ENCODE measurements at regions not wholly inside any gene's neighbourhood (a gene's known extent, or its start where the extent isn't known, plus 50 kb on each side); places are given as distances from the start of the nearest gene placed in this dataset.

- Mint-ChIP-seq H3K36me3 (no peaks in the 10 kb centered on the region), H3K27ac (no peak overlapping the region), H3K9me3 (no peaks in the 10 kb centered on the region), H3K4me1 (no peaks in the 10 kb centered on the region), H3K27me3 (ENCODE audit: insufficient read depth, low read depth) (no peaks in the 10 kb centered on the region), H3K4me3 (no peak overlapping the region)
- no peaks in the 10 kb centered on the region for H3K36me3 ChIP-seq
- H3K4me1 ChIP-seq: peaks cover 20% of the 10 kb centered on the region
- no peaks in the 10 kb centered on the region for H3K9me3 ChIP-seq (ENCODE audit: low read depth)
- no peak overlapping the region for H2AFZ ChIP-seq (replicated peaks)
- no peak overlapping the region for H3K9ac ChIP-seq
- peak; percentile 23 for DNase-seq (ENCODE audit: low spot score)
- H3K4me3 ChIP-seq: no peak overlapping the region
- no peaks in the 10 kb centered on the region for H3K27me3 ChIP-seq
- no peaks in the 10 kb centered on the region for H3K79me2 ChIP-seq (ENCODE audit: low read depth)
- peaks cover 10% of the 10 kb centered on the region for H3F3A ChIP-seq (ENCODE audit: low read depth)
- peak overlapping the region; percentile 23 for H3K4me2 ChIP-seq
- no peaks in the 10 kb centered on the region for H4K20me1 ChIP-seq (ENCODE audit: low read depth)
- TF ChIP-seq EZH2phosphoT487 (IDR thresholded peaks at IDR 0.05) (no peak), EZH2 (IDR thresholded peaks at IDR 0.05) (no peak), CTCF (IDR thresholded peaks at IDR 0.05) (no peak)
- H3K27ac ChIP-seq: peak overlapping the region; percentile 35
These were observed 147.1 kb downstream of the MPP7 start for GRCh38 chr10:28155726-28156125.

GRCh38 chr10:28151636-28152035 lies 151.2 kb downstream of the MPP7 start:
- Mint-ChIP-seq H3K4me3 (no peak overlapping the region), H3K4me1 (peaks cover 7% of the 10 kb centered on the region), H3K9me3 (no peaks in the 10 kb centered on the region), H3K36me3 (no peaks in the 10 kb centered on the region), H3K27me3 (ENCODE audit: insufficient read depth, low read depth) (no peaks in the 10 kb centered on the region), H3K27ac (no peak overlapping the region)
- no peaks in the 10 kb centered on the region for H4K20me1 ChIP-seq (ENCODE audit: low read depth)
- no peak overlapping the region for H3K4me2 ChIP-seq
- H3K27me3 ChIP-seq: no peaks in the 10 kb centered on the region
- TF ChIP-seq EZH2phosphoT487 (IDR thresholded peaks at IDR 0.05): no peak
- TF ChIP-seq EZH2 (IDR thresholded peaks at IDR 0.05): no peak
- no peak for TF ChIP-seq CTCF (IDR thresholded peaks at IDR 0.05)
- H3K79me2 ChIP-seq (ENCODE audit: low read depth): no peaks in the 10 kb centered on the region
- no peaks in the 10 kb centered on the region for H3K36me3 ChIP-seq
- no peaks in the 10 kb centered on the region for H3K9me3 ChIP-seq (ENCODE audit: low read depth)
- no peak for DNase-seq (ENCODE audit: low spot score)
- H3F3A ChIP-seq (ENCODE audit: low read depth): peaks cover 23% of the 10 kb centered on the region
- no peak overlapping the region for H3K9ac ChIP-seq
- no peak overlapping the region for H2AFZ ChIP-seq (replicated peaks)
- H3K27ac ChIP-seq: no peak overlapping the region
- peaks cover 40% of the 10 kb centered on the region for H3K4me1 ChIP-seq
- no peak overlapping the region for H3K4me3 ChIP-seq

GRCh38 chr10:28149746-28150145 lies 150.9 kb upstream of the ODAD2 start:
- Mint-ChIP-seq H3K4me1 (peaks cover 7% of the 10 kb centered on the region), H3K27me3 (ENCODE audit: insufficient read depth, low read depth) (no peaks in the 10 kb centered on the region)
- no peak overlapping the region for H3K27ac ChIP-seq

More at GRCh38 chr10:28149746-28150145, 150.9 kb upstream of the ODAD2 start:
- DNase-seq (ENCODE audit: low spot score): no peak
- H3K27ac Mint-ChIP-seq: no peak overlapping the region
- H3K79me2 ChIP-seq (ENCODE audit: low read depth): no peaks in the 10 kb centered on the region
- H3K4me3 ChIP-seq: no peak overlapping the region
- H3K36me3 ChIP-seq: no peaks in the 10 kb centered on the region
- H2AFZ ChIP-seq (replicated peaks): no peak overlapping the region
- H3K36me3 Mint-ChIP-seq: no peaks in the 10 kb centered on the region
- no peak overlapping the region for H3K9ac ChIP-seq
- no peaks in the 10 kb centered on the region for H3K9me3 Mint-ChIP-seq
- H3F3A ChIP-seq (ENCODE audit: low read depth): peaks cover 14% of the 10 kb centered on the region
- no peak overlapping the region for H3K4me2 ChIP-seq
- TF ChIP-seq EZH2phosphoT487 (IDR thresholded peaks at IDR 0.05) (no peak), EZH2 (IDR thresholded peaks at IDR 0.05) (no peak), CTCF (IDR thresholded peaks at IDR 0.05) (no peak)
- H3K4me3 Mint-ChIP-seq: no peak overlapping the region
- H4K20me1 ChIP-seq (ENCODE audit: low read depth): no peaks in the 10 kb centered on the region
- no peaks in the 10 kb centered on the region for H3K9me3 ChIP-seq (ENCODE audit: low read depth)
- no peaks in the 10 kb centered on the region for H3K27me3 ChIP-seq
- H3K4me1 ChIP-seq: peaks cover 32% of the 10 kb centered on the region
